CD4-positive, alpha-beta T cell treated with Interleukin-4 for 4 hours (primary cell): ENCODE measurements at regions not wholly inside any gene's neighbourhood (a gene's known extent, or its start where the extent isn't known, plus 50 kb on each side); places are given as distances from the start of the nearest gene placed in this dataset.

Experiments
- DNase-seq: peaks from one replicate; pipeline ENCODE4 v3.0.0-alpha.2; 2020

DNA sequence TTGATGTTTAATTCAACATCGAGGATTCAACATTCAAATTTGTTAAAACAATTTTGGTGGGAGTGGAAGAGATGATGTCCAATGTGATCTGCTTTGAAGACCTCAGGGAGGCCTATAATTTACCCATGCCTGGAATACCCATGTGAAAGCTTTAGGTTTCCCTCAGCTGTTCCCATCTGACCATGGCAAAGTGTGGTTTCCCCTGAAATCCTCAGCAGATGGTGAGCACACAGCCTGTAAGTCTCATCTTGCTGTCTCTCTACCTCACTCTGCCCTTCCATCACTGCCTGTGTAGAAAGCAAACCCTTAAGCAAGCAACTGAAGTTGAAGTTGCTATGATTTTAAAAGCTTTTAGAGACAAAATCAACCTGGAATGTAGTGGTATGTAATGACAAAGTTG lies 80.1 kb upstream of the ATF3 start:
- no peak for DNase-seq

DNA sequence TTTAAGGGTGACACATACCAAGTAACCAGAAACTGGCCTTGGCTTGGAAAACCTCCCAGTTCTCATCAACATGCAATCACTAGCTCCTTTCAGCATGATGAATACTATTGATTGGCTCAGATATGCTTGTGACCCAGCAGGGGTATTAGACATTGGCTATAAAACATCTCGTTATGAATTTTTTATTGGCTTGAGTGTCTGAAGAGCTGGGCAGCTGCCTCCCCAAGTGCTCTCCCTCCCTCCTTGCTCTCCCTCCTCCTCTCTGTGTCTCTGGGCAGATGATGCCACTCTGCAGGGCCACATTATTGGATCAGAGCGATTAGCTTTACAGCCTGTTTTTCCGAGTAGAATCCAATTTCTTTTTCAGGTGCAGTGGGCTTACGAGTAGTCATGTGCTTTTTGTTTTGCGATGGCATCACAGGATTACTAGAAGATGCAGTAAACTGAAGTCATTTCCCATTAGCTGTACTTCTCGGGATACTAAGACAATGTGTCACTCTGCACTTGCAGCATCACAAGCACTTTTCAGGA lies 79.3 kb upstream of the ATF3 start:
- DNase-seq: no peak

GRCh38 chr1:212531267-212531666 lies 77.3 kb upstream of the ATF3 start:
- no peak for DNase-seq

DNA sequence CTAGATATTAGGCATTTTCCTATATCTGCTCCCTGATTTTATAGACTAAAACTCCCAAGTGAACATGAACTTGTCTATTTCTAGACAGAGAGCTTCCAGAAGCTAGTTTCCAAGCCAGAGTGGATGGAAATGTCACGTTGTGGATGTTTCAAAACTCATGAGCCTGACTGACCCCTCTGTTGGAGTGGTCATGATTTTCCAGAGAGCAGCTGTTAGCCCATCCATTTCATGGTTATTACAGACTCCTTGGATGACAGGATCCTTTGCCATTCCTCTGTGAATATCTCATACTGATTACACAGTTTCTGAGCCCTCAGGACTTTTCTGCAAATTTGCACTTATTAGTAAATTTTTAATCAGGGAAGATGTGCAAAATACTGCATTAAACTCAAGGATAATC lies 76.8 kb upstream of the ATF3 start:
- DNase-seq: no peak

GRCh38 chr1:212532469-212533147 lies 76.0 kb upstream of the ATF3 start:
- DNase-seq: no peak

DNA sequence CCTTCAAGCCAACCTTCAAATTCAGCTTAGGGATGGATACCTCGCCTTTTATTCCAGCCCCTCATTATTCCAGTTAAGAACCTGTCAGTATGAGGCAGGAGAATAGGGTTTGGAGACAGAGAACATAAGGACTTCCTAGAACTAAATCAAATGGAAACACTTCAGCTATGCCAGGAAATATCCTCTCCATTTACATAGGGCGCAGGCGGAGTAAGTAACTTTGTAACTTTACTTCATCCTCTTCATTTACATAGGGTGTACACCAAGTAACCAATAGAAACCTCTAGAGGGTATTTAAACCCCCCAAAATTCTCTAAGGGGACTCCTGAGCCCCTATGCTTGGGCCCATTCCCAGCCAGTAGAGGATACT lies 75.4 kb upstream of the ATF3 start:
- DNase-seq: no peak

GRCh38 chr1:212536586-212536985 lies 72.0 kb upstream of the ATF3 start:
- no peak for DNase-seq

- DNase-seq: no peak
Observed at GRCh38 chr1:212537610-212538009, 71.0 kb upstream of the ATF3 start.

GRCh38 chr1:212539737-212540430 lies 68.7 kb upstream of the ATF3 start:
- DNase-seq: no peak

DNA sequence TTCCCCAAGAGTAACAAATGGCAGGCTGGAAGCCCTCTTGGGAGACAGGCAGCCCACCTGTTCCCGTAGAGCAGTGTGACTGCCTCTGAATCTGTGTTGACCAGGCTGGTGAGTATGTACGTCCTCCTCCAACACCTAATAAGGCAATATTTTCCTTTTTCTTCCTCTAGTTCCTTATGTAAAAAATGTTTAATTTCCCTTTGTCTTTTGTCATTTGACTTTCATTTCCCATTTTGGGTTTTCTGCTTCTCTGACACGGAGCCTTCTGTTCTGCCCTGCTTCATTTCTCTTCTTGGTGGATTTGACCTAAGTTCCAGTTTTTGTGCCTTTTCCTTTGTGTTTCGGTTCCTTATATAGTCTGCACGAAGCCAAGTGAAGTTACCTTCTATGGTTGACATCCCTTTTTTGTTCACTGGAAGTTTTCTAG lies 65.8 kb upstream of the ATF3 start:
- peak; percentile 8 for DNase-seq

DNA sequence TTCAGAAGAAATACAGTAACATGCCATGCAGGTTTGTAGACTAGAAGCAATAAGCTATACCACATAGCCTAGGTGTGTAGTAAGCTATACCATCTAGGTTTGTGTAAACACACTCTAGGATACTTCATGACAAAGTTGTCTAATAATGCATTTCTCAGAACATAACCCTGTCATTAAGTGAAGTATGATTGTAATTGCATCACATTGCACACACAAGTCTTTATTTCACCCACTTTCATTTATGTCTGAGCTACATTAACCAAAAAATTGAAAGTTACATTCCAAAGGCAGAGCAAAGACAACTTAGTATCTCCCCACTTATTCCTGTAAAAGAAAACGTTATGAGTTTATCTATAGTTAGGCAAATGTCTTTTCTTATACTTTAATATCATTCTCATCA lies 64.5 kb upstream of the ATF3 start:
- no peak for DNase-seq

DNA sequence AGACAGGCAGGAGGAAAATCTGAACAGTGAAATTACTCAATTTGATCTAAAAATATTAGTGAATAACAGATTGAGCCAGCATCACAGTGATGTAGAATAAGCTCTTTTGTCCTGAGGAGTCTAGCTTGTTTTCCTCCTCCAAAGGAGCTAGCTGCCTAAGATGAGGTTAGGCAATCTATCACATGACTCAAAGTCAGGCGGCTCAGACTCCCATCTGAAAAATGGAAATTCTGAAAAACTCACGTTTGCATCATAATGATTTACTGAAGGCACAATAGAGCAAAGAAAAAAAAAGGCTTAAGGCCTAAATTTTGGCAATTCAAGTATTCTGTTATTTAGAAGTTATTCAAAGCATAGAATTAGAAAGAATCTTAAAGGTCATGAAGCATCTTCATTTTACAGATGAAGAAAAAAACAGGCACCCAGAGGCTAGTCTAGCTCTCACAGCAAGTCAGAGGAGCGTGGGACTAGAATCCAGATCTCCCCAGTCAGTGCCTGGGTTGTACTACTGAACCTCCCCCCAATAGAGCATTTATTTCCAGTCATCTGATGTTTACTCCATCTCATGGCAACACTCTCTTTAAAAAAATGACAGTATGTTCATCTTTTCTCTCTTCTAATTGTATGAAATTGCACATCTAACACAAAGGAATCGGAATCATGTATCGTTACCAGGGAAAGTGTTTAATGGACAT lies 62.5 kb upstream of the ATF3 start:
- DNase-seq: no peak

- DNase-seq: no peak
Observed at GRCh38 chr1:212549503-212550017, 59.0 kb upstream of the ATF3 start.

- no peak for DNase-seq
Observed at GRCh38 chr1:212551929-212552328, 56.6 kb upstream of the ATF3 start.

- no peak for DNase-seq
Observed at GRCh38 chr1:212553676-212554075, 54.9 kb upstream of the ATF3 start.

- DNase-seq: no peak
Observed at GRCh38 chr1:212554401-212554800, 54.2 kb upstream of the ATF3 start.

DNA sequence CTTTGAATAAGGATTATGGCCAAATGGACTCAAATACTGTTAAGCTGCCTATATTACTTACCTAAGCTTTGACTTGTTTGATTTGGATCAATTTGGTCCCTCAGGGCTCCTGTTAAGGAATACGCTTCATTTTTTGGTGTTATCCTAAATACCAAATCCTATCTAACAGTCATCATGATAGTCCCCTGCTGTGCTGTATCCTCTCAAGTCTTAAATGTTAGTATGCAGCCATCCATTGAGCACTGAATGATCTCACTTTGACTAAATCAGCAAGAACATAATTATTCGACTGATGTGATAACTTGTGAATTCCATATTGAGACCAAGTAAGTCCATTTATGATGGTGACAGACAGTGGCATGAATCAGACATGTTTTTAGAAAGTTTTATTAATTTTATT lies 53.1 kb upstream of the ATF3 start:
- DNase-seq: no peak

- DNase-seq: no peak
Observed at GRCh38 chr1:212556822-212557549, 51.6 kb upstream of the ATF3 start.

DNA sequence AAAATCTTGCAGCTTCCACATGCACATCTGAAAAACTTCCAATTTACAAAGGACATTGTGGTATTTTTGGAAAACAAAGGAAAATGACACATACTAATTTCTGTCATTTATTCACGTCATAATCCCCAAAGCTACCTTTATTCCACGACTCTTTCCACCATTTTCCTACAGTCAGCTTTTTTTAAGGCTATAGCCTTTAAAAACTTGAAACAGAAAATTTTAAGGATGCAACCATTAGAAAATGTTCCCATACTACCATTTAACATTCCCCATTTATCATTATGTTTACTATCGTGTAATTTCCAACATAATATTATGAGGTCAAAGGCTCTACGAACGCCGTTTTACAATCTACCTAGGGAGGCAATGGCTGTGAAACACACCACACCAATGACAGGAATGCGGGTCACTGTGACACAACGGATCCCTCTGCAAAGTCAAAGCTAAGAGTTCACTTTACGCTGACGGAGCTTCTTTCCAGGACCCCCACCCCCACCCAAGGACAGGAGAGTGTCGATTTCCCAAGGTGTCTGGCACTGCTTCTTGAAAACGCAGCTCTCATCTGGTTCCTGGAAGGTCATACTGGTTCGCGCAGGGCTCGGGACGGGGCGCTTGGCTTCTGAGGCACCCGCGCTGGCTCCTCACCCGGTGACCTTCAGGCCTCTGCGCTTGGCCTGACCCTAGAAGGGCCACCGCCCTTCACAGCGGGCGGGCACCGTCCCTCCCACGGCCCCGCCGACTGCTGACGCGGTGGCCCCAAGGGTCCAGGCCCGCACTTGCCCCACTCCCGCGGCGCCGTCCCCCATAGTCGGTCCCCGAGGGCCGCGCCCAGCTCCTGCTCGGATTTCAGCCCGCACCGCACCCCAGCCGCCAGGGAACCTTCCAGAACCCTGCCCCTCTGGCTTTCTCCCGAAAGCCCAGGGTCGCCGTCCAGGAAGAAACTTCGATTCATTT lies 50.5 kb upstream of the ATF3 start:
- no peak for DNase-seq

DNA sequence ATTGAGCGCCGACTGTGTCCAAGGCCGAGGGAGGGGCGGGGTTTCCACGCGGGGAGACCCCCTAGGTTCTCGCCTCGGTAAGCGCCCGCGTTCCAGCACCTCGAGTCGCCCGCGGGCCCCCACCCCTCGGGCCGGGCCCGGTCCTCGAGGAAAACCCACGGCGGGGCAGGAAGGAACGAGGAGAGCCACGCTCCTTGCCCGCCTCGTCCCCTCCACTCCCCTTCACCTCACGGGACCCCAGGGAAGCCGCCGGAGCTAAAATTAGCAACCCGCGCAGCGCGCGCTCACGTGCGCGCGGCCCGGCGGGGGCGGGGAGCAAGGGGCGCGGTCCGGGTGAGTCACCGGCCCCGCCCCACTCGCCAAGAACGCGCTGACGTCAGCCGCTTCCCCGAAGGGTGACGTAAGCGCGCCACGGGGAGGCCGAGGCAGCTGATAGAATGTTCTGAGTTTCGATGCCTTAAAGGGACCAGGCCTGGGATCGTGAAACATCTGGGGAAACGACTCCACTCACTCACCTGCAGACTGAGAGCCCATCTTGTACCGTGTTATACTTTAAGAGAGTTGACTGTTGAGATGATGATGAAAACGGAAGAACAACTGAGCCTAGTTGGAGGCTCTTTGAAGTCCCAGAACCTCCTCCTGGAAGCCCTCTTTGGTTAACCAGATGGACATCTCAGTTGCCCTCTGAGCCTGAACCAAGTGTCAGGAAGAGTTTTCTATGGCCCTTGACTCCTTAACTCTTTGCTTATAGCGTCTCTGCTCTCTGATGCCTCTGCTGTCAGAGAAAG lies 49.7 kb upstream of the ATF3 start:
- DNase-seq: peak; percentile 90
